GM12891 (cell line): ENCODE measurements at regions not wholly inside any gene's neighbourhood (a gene's known extent, or its start where the extent isn't known, plus 50 kb on each side); places are given as distances from the start of the nearest gene placed in this dataset.

Experiments
- POLR2A ChIP-seq: IDR thresholded peaks from 2 replicates; pipeline ENCODE4 v1.6.1; 2011; ENCODE audit warnings: low read depth, low read length, control low read depth
- TAF1 ChIP-seq: IDR thresholded peaks from 2 replicates; pipeline ENCODE4 v1.6.1; 2011; ENCODE audit warnings: low read depth, low read length, control low read depth

GRCh38 chr13:34308725-34309124 lies 490.8 kb downstream of the RFC3 start:
- TF ChIP-seq POLR2A (no peak), TAF1 (no peak)
